Liver (tissue), 8 donors: ENCODE measurements at regions not wholly inside any gene's neighbourhood (a gene's known extent, or its start where the extent isn't known, plus 50 kb on each side); places are given as distances from the start of the nearest gene placed in this dataset.

Source experiments
- DNase-seq: peaks from one replicate; pipeline ENCODE4 v3.0.0-alpha.2; 2017; ENCODE audit warnings: low spot score
- H3K27ac ChIP-seq, 2 donors: one replicate each; pipeline ENCODE4 v1.7.0; 2013; ENCODE audit warnings: inconsistent platforms in 2 of 2, low read length in 2 of 2, control low read depth in 1 of 2, low read depth in 1 of 2, mild to moderate bottlenecking in 1 of 2
- H3K27me3 ChIP-seq, 4 donors: one replicate each; pipeline versions ENCODE4 v1.6.1 to v1.7.0; 2013; ENCODE audit warnings: low read length in 3 of 4, inconsistent platforms in 1 of 4, mild to moderate bottlenecking in 1 of 4, moderate library complexity in 1 of 4; ENCODE audit not compliant: control insufficient read depth in 4 of 4, insufficient read depth in 4 of 4
- H3K36me3 ChIP-seq, 4 donors: one replicate each; pipeline versions ENCODE4 v1.6.1 to v1.7.0; 2013; ENCODE audit warnings: low read length in 3 of 4, mild to moderate bottlenecking in 3 of 4, low read depth in 1 of 4, moderate library complexity in 1 of 4; ENCODE audit not compliant: control insufficient read depth in 4 of 4, insufficient read depth in 3 of 4
- H3K4me1 ChIP-seq, 4 donors: one replicate each; pipeline versions ENCODE4 v1.6.1 to v1.7.0; 2013; ENCODE audit warnings: low read length in 3 of 4, mild to moderate bottlenecking in 3 of 4, moderate library complexity in 1 of 4; ENCODE audit not compliant: control insufficient read depth in 4 of 4, insufficient read depth in 4 of 4
- H3K4me3 ChIP-seq, 3 donors: one replicate each; pipeline versions ENCODE4 v1.6.1 to v1.7.0; 2013; ENCODE audit warnings: low read length in 3 of 3, control low read depth in 1 of 3, low read depth in 1 of 3, mild to moderate bottlenecking in 1 of 3
- H3K9ac ChIP-seq, 2 donors: one replicate each; pipeline ENCODE4 v1.7.0; 2013; ENCODE audit warnings: low read length in 2 of 2, mild to moderate bottlenecking in 2 of 2, moderate library complexity in 2 of 2, control low read depth in 1 of 2, low read depth in 1 of 2
- H3K9me3 ChIP-seq, 4 donors: one replicate each; pipeline versions ENCODE4 v1.6.1 to v1.7.0; 2013; ENCODE audit warnings: low read length in 3 of 4; ENCODE audit not compliant: control insufficient read depth in 4 of 4
- CTCF ChIP-seq: fragments of 150-350 bp; IDR thresholded peaks from 2 replicates; pipeline ENCODE4 v1.5.1; 2017; ENCODE audit warnings: improper control_type of control experiment, low read depth, low read length; ENCODE audit not compliant: missing input control
- EGR1 ChIP-seq, 2 donors: IDR thresholded peaks; 2 replicates each; pipeline ENCODE4 v1.6.1; 2016 to 2018; ENCODE audit warnings: antibody characterized with exemption in 2 of 2, low read depth in 2 of 2
- FOXA1 ChIP-seq: IDR thresholded peaks from 2 replicates; pipeline ENCODE4 v1.6.1; 2016; ENCODE audit warnings: antibody characterized with exemption
- FOXA2 ChIP-seq: IDR thresholded peaks from 2 replicates; pipeline ENCODE4 v1.6.1; 2016; ENCODE audit warnings: antibody characterized with exemption
- GABPA ChIP-seq, 2 donors: IDR thresholded peaks in 1 of 2; conservative IDR thresholded peaks in 1 of 2; 2 replicates each; pipeline ENCODE4 v1.6.1; 2016; ENCODE audit warnings: antibody characterized with exemption in 2 of 2, mild to moderate bottlenecking in 1 of 2, moderate library complexity in 1 of 2
- HNF4G ChIP-seq: IDR thresholded peaks from 2 replicates; pipeline ENCODE4 v1.6.1; 2016; ENCODE audit warnings: antibody characterized with exemption
- JUND ChIP-seq, 2 donors: IDR thresholded peaks; 2 replicates each; pipeline ENCODE4 v1.6.1; 2016; ENCODE audit warnings: antibody characterized with exemption in 2 of 2
- MAX ChIP-seq: IDR thresholded peaks from 2 replicates; pipeline ENCODE4 v1.6.1; 2016; ENCODE audit warnings: antibody characterized with exemption
- NR2F2 ChIP-seq: IDR thresholded peaks from 2 replicates; pipeline ENCODE4 v1.6.1; 2016; ENCODE audit warnings: antibody characterized with exemption
- RAD21 ChIP-seq, 2 donors: IDR thresholded peaks; 2 replicates each; pipeline ENCODE4 v1.6.1; 2016; ENCODE audit warnings: antibody characterized with exemption in 2 of 2, mild to moderate bottlenecking in 2 of 2
- RXRA ChIP-seq, 2 donors: IDR thresholded peaks; 2 replicates each; pipeline ENCODE4 v1.6.1; 2017 to 2018; ENCODE audit warnings: antibody characterized with exemption in 2 of 2, mild to moderate bottlenecking in 1 of 2
- SP1 ChIP-seq: IDR thresholded peaks from 2 replicates; pipeline ENCODE4 v1.6.1; 2018; ENCODE audit warnings: antibody characterized with exemption, mild to moderate bottlenecking
- TAF1 ChIP-seq: conservative IDR thresholded peaks from 2 replicates; pipeline ENCODE4 v1.6.1; 2016; ENCODE audit warnings: antibody characterized with exemption, mild to moderate bottlenecking
- WGBS: extraction: QIAGEN DNeasy Blood & Tissue Kit; methylation state at CpG from one replicate; pipeline ENCODE4 v1.1.7; 2013; 5-methylcytosine and 5-hydroxymethylcytosine counted together
- TF ChIP-seq, protein P1 (sequence below): IDR thresholded peaks from 2 replicates; pipeline ENCODE4 v1.6.1; 2016; ENCODE audit warnings: antibody characterized with exemption
- donor health status: healthy.
- donor health status: healthy.
- donor health status: healthy.
- donor health status: healthy.
- donor health status: healthy.

DNA sequence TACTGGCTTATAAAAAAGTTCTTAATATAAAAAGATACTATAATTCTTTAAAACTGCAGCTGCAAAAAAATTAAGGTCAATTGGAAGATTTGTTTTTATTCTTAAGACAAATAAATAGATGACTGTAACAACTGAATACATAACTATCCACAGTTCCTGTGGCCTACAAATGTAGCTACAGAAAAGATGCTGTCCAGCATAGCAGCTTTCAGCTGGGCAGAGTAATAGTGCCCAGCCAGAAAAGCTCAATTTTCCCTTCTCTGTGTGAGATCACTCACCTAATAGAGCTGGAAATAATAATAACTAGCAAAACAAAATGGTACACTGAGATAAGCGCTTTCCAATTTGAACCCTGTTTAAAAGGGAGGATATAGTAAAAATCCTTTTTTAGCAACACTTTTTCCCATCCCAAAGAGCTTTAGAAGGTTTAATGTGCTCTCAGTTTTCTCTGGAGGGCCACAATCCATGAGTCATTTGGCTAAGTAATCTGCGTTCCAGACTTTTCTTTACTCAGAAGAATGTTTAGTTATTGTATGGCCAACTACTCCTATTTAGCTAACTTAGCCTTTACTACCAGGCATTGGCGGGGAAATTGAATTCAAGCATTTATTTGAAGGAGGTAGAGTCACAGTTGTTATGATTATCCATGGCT is 158.1 kb upstream of the SLC39A10 start:
- Histone ChIP-seq H3K9me3 (no peaks in the 10 kb centered on the region), H3K4me3 (no peak overlapping the region), H3K27me3 (no peaks in the 10 kb centered on the region), H3K4me1 (no peaks in the 10 kb centered on the region), H3K36me3 (no peaks in the 10 kb centered on the region), H3K27ac (no peak overlapping the region), H3K9ac (no peak overlapping the region)
- 97% methylated on average over 3 of the region's 3 CpGs for WGBS
- no peak for DNase-seq
- TF ChIP-seq GABPA (IDR thresholded peaks at IDR 0.05 in 1 of 2, conservative IDR thresholded peaks at IDR 0.05 in 1 of 2) (no peak), NR2F2 (no peak), EGR1 (IDR thresholded peaks at IDR 0.05; ENCODE audit: low read depth in 2 of 2) (no peak), TAF1 (no peak), CTCF (no peak), MAX (no peak), HNF4G (no peak)

- TF ChIP-seq JUND (IDR thresholded peaks at IDR 0.05), result no peak
- peak; percentile 59 for TF ChIP-seq CTCF
- peak; percentile 74 to 79 for TF ChIP-seq RAD21 (IDR thresholded peaks at IDR 0.05)
- no peaks in the 10 kb centered on the region for H3K4me1 ChIP-seq
- H3K27ac ChIP-seq, result no peak overlapping the region
- no peaks in the 10 kb centered on the region for H3K36me3 ChIP-seq
- H3K4me3 ChIP-seq, result no peak overlapping the region
- H3K9ac ChIP-seq, result no peak overlapping the region
- H3K9me3 ChIP-seq, result no peaks in the 10 kb centered on the region
- no peaks in the 10 kb centered on the region for H3K27me3 ChIP-seq
- DNase-seq, result peak; percentile 46
These were observed 158.8 kb upstream of the SLC39A10 start for GRCh38 chr2:195498176-195498575.

- no peak for DNase-seq
- WGBS, result 75% methylated on average over 2 of the region's 2 CpGs
- Histone ChIP-seq H3K4me1 (no peaks in the 10 kb centered on the region), H3K36me3 (no peaks in the 10 kb centered on the region), H3K9ac (no peak overlapping the region), H3K9me3 (no peaks in the 10 kb centered on the region), H3K27ac (no peak overlapping the region), H3K27me3 (no peaks in the 10 kb centered on the region), H3K4me3 (no peak overlapping the region)
- TF ChIP-seq RXRA (IDR thresholded peaks at IDR 0.05), result no peak
- TF ChIP-seq SP1, result no peak
- no peak for TF ChIP-seq NR2F2
- TF ChIP-seq FOXA2, result no peak
- no peak for TF ChIP-seq HNF4G
- TF ChIP-seq CTCF, result no peak
- TF ChIP-seq TAF1, result no peak
- TF ChIP-seq, protein P1, sequence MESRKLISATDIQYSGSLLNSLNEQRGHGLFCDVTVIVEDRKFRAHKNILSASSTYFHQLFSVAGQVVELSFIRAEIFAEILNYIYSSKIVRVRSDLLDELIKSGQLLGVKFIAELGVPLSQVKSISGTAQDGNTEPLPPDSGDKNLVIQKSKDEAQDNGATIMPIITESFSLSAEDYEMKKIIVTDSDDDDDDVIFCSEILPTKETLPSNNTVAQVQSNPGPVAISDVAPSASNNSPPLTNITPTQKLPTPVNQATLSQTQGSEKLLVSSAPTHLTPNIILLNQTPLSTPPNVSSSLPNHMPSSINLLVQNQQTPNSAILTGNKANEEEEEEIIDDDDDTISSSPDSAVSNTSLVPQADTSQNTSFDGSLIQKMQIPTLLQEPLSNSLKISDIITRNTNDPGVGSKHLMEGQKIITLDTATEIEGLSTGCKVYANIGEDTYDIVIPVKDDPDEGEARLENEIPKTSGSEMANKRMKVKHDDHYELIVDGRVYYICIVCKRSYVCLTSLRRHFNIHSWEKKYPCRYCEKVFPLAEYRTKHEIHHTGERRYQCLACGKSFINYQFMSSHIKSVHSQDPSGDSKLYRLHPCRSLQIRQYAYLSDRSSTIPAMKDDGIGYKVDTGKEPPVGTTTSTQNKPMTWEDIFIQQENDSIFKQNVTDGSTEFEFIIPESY, result no peak
- no peak for TF ChIP-seq EGR1 (IDR thresholded peaks at IDR 0.05; ENCODE audit: low read depth in 2 of 2)
- no peak for TF ChIP-seq FOXA1
- no peak for TF ChIP-seq RAD21 (IDR thresholded peaks at IDR 0.05)
- TF ChIP-seq JUND (IDR thresholded peaks at IDR 0.05), result no peak
These were observed 160.0 kb upstream of the SLC39A10 start for GRCh38 chr2:195496991-195497390.
